ENCODE measurements at regions not wholly inside any gene's neighbourhood (a gene's known extent, or its start where the extent isn't known, plus 50 kb on each side); places are given as distances from the start of the nearest gene placed in this dataset.
"Not testable (repeated sequence)": the region's sequence is repeated elsewhere in the genome, so short reads cannot be mapped to it uniquely, and the experiment has no call there.

DNA sequence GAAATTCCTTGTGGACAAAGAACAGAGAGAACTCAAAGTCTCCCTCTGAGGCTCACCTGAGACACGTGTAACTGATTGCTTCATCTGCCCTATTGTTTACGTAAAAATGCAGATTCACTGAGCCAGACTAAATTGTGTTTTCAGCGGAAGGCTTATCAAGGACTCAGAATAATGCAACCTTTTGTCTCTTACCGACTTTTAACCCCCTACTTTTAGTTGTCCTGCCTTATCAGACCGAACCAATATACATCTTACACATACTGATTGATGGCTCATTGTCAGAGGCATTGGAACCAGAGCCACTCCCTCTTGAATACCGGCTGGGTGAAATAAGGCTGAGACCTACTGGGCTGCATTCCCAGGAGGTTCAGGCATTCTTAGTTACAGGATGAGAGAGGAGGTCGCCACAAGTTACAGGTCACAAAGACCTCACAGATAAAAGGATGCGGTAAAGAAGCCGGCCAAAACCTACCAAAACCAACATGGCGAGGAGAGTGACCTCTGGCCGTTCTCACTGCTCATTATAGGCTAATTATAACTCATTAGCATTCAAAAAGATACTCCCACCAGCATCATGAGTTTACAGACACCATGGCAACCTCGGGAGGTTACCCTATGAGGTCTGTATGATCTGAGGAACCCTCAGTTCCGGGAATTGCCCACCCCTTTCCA is 95.5 kb upstream of the ZNF184 start:
- no peak for DNase-seq

- no peak for DNase-seq
These were observed 93.2 kb upstream of the ZNF184 start for GRCh38 chr6:27565839-27566779.

DNA sequence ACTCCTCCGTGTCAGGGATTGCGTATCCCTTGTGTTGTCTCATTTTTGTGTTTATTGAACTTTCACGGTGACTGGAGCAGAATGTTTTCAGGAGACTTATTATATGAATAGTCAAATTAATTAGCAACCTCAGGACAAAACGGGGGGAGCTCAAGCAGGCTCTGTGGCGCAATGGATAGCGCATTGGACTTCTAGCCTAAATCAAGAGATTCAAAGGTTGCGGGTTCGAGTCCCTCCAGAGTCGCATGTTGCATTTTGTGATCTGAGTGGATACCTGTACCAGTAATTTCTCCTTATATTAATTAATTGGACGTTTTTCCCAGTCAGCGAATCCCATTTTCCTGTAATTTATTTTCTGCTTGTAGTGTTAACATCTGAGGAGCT is 89.1 kb upstream of the ZNF184 start:
- no peak for DNase-seq

- DNase-seq: no peak
These were observed 85.3 kb upstream of the ZNF184 start for GRCh38 chr6:27558028-27558724.

DNA sequence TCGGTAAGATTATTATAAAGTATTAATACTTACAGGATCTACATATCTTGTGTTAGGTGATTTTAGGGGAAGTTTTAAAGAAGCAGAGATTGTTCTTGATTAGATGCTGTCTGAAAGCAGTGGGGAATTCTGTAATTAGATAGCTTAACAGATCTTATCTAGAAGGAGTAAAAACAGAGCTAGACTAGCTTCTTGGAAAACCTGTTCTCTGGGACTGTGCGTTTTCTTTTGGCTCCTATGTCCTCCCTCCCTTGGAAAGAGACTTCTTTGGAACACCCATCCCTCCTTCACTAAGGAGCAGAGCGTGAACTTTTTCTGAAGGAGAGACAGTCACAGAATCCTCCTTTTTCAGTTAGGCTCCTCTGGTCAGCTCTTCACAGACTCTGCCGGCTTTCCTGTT is 83.5 kb upstream of the ZNF184 start:
- no peak for DNase-seq

GRCh38 chr6:27553123-27553904 is 80.4 kb upstream of the ZNF184 start:
- DNase-seq: no peak

DNA sequence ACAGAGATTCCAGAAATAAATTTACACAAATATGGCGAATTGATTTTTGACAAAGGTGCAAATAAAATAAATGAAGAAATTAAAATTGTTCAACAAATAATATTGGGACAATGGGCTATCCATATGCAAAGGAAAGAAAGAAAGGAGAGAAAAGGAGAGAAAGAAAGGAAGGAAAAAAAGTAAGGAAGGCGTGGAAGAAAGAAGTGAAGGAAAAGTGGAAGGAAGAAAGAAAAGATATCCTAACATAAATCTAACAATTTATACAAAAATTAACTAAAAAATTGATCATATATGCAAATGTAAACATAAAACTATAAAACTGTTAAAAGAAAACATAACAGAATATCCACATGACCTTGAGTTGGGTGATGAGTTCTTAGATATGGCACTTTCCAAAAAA is 78.7 kb upstream of the ZNF184 start:
- DNase-seq: no peak

GRCh38 chr6:27550692-27551091 is 77.8 kb upstream of the ZNF184 start:
- peak; percentile 0 for DNase-seq

DNA sequence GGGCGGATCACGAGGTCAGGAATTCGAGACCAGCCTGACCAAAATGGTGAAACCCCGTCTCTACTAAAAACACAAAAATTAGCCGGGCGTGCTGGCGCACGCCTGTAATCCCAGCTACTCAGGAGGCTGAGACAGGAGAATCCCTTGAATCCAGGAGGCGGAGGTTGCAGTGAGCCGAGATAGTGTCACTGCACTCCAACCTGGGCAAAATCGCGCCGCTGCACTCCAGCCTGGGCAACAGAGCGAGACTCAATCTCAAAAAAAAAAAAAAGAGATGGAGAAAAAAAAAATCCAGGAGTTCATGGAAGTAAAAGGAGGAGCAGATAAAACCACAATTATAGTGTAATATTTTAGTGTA is 76.3 kb upstream of the ZNF184 start:
- DNase-seq: not testable (repeated sequence)

DNA sequence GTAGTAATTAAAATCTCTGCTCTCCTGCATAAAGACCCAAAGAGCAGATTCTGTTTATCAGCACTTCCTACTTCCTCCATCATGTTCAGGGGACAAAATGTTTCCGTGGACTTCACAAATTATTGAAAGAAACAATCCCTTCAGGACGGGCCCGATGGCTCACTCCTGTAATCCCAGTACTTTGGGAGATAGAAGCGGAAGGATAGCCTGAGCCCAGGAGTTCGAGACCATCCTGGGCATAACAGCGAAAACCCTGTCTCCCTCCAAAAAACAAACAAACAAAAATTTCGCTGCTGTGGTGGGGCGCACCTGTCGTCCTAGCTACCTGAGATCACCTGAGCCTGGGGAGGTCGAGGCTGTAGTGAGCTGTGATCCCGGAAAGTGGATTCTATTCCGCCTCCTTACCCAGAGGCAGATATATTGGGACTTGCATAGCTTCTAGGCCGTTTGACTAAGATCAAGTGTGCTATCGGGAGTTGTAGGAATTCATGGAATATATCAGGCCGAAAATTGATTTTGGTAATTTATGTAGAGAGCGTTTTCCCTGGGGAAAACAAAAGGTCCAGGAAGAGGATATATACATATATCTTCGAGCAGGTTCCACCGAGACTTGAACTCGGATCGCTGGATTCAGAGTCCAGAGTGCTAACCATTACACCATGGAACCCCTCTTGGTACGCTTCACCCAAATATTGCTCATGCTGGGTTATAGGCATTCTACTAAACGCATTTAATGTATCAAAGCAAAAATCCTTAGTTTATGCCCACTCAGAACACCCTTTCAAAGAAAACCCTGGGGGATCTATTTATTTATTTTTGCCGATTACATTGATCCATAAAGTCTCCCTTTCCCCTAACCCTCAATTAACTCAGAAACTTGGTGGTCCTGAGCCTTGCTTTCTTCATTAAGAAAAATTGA is 74.5 kb upstream of the ZNF184 start:
- no peak for DNase-seq

DNA sequence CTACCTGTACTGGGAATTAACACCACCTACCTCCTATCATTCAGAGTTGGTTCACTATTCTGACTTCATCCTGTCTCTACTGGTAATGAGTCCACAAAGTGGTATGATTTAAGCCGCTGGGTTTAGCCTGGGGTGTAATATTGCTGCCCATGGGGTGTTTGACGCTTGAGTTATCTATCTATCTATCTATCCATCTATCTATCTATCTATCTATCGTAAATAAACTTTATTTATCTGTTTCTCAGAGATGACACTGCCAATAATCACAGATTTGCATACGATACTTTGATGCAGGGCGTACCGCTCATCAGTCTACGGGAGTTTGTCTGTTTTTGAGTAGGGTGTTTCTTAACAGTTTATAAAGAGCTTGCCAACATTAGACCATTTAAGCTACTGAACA is 73.6 kb upstream of the ZNF184 start:
- DNase-seq: no peak

- DNase-seq: peak; percentile 64
These were observed 72.6 kb upstream of the ZNF184 start for GRCh38 chr6:27545271-27546046.

- no peak for DNase-seq
These were observed 71.8 kb upstream of the ZNF184 start for GRCh38 chr6:27544612-27545260.

- not testable (repeated sequence) for DNase-seq
These were observed 71.2 kb upstream of the ZNF184 start for GRCh38 chr6:27544135-27544534.

- no peak for DNase-seq
These were observed 69.6 kb upstream of the ZNF184 start for GRCh38 chr6:27542485-27542884.

- DNase-seq: no peak
These were observed 69.0 kb upstream of the ZNF184 start for GRCh38 chr6:27541933-27542297.

GRCh38 chr6:27541212-27541932 is 68.5 kb upstream of the ZNF184 start:
- DNase-seq: no peak

DNA sequence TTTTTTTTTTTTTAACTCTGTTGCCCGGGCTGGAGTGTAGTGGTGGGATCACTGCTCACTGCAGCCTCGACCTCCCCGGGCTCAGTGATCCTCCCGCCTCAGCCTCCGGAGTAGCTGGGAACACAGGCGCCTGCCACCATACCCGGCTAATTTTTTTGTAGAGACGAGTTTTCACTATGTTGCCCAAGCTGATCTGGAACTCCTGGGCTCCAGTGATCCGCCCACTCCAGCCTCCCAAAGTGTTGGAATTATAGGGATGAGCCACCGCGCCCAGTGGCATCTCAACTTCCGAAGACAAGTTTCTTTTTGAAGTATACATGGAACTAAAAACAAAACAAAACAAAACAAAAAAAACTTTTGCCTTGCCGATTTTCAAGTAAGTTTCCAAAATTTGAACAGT is 66.6 kb upstream of the ZNF184 start:
- no peak for DNase-seq

- DNase-seq: no peak
These were observed 60.1 kb upstream of the ZNF184 start for GRCh38 chr6:27532820-27533538.

Data from retina (tissue), 1 donor.